Bronchial epithelial cell (primary cell): ENCODE measurements at regions not wholly inside any gene's neighbourhood (a gene's known extent, or its start where the extent isn't known, plus 50 kb on each side); places are given as distances from the start of the nearest gene placed in this dataset.
A peak's percentile ranks its signal among the peaks of the same experiment; 100 is the strongest.
"Not testable (repeated sequence)": the region's sequence is repeated elsewhere in the genome, so short reads cannot be mapped to it uniquely, and the experiment has no call there.

Experiments
- DNase-seq: peaks from one replicate; pipeline ENCODE4 v3.0.0-alpha.2; 2010; ENCODE audit warnings: low read depth
- FAIRE-seq: peaks from 2 replicates; lab custom pipeline; 2011; peaks lifted over from hg19 to GRCh38; lab: Jason Lieb, UNC
- H3K27me3 ChIP-seq: 2 replicates; pipeline ENCODE4 v1.5.1; 2011; ENCODE audit warnings: low read length; ENCODE audit not compliant: control insufficient read depth, insufficient read depth
- H3K36me3 ChIP-seq: 2 replicates; pipeline ENCODE4 v1.5.1; 2011; ENCODE audit warnings: low read length; ENCODE audit not compliant: control insufficient read depth, insufficient read depth
- H3K4me3 ChIP-seq: 2 replicates; pipeline ENCODE4 v1.5.1; 2011; ENCODE audit warnings: mild to moderate bottlenecking, low read depth, low read length, control low read depth
- CTCF ChIP-seq: IDR thresholded peaks from 2 replicates; pipeline ENCODE4 v1.5.1; 2011; ENCODE audit warnings: mild to moderate bottlenecking, moderate library complexity, low read length, control low read depth, inconsistent platforms; ENCODE audit not compliant: insufficient read depth, severe bottlenecking

GRCh38 chr5:94102849-94103248, 361.4 kb upstream of the POU5F2 start:
- no peaks in the 10 kb centered on the region for H3K27me3 ChIP-seq
- no peaks in the 10 kb centered on the region for H3K36me3 ChIP-seq
- DNase-seq (no peak), FAIRE-seq (no peak)
- H3K4me3 ChIP-seq = no peak overlapping the region
- no peak for TF ChIP-seq CTCF

DNA sequence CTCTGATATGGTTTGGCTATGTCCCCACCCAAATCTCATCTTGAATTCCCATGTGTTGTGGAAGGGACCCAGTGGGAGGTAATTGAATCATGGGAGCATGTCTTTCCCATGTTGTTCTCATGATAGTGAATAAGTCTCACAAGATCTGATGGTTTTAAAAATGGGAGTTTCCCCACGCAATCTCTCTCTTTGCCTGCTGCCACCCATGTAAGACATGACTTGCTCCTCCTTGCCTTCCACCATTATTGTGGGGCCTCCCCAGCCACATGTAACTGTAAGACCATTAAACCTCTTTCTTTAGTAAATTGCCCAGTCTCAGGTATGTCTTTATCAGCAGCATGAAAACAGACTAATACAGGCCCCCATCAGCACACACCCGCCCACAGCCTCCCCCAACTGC, 356.0 kb upstream of the POU5F2 start:
- not testable (repeated sequence) for DNase-seq, FAIRE-seq, H3K4me3 ChIP-seq, H3K27me3 ChIP-seq, H3K36me3 ChIP-seq

GRCh38 chr5:94094793-94095441, 353.5 kb upstream of the POU5F2 start:
- TF ChIP-seq CTCF = no peak
- Histone ChIP-seq H3K27me3 (no peaks in the 10 kb centered on the region), H3K36me3 (no peaks in the 10 kb centered on the region), H3K4me3 (no peak overlapping the region)
- FAIRE-seq (no peak), DNase-seq (no peak)

GRCh38 chr5:94093300-94093699, 351.9 kb upstream of the POU5F2 start:
- no peaks in the 10 kb centered on the region for H3K36me3 ChIP-seq
- no peaks in the 10 kb centered on the region for H3K27me3 ChIP-seq
- FAIRE-seq (no peak), DNase-seq (no peak)
- H3K4me3 ChIP-seq = no peak overlapping the region
- no peak for TF ChIP-seq CTCF

- not testable (repeated sequence) for H3K4me3 ChIP-seq, DNase-seq, FAIRE-seq, H3K36me3 ChIP-seq, H3K27me3 ChIP-seq
- peak; percentile 18 for TF ChIP-seq CTCF
Measured at GRCh38 chr5:94086635-94087034, 345.2 kb upstream of the POU5F2 start.

- Histone ChIP-seq H3K4me3 (no peak overlapping the region), H3K27me3 (no peaks in the 10 kb centered on the region), H3K36me3 (no peaks in the 10 kb centered on the region)
- DNase-seq (peak; percentile 32), FAIRE-seq (no peak)
- TF ChIP-seq CTCF = no peak
Measured at GRCh38 chr5:94086194-94086593, 344.8 kb upstream of the POU5F2 start.
